DOHH2 (cell line): ENCODE measurements at regions not wholly inside any gene's neighbourhood (a gene's known extent, or its start where the extent isn't known, plus 50 kb on each side); places are given as distances from the start of the nearest gene placed in this dataset.

ENCODE experiments used
- EZH2phosphoT487 ChIP-seq: fragments of 200-600 bp; sonication (generic); IDR thresholded peaks from 2 replicates; pipeline ENCODE4 v1.6.1; 2017; ENCODE audit warnings: borderline replicate concordance, mild to moderate bottlenecking, antibody characterized with exemption, low read length, moderate library complexity, mixed read lengths
- TF ChIP-seq, protein P1 (sequence below): fragments of 200-600 bp; sonication (generic); IDR thresholded peaks from one replicate; pipeline ENCODE4 v1.5.1; 2014; ENCODE audit warnings: antibody characterized with exemption, mild to moderate bottlenecking, low read depth, low read length; ENCODE audit not compliant: poor library complexity, severe bottlenecking

DNA sequence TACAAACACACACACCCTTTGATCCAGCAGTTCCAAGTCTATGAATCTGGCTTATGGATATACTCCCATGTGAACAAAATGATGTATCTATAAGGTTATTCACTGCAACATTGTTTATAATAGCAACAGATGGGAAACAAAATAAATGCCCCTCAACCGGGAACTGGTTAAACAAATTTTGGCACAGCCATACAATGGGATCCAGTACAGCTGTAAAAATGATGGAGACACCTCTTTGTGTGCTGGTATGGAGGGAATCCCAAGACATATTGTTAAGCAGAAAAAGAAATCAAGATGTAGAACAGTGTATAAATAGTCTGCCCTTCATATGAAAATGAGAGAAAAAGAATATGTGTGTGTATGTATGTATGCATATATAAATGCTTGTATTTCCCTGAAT, 155.5 kb downstream of the SNX10 start:
- TF ChIP-seq, protein P1, sequence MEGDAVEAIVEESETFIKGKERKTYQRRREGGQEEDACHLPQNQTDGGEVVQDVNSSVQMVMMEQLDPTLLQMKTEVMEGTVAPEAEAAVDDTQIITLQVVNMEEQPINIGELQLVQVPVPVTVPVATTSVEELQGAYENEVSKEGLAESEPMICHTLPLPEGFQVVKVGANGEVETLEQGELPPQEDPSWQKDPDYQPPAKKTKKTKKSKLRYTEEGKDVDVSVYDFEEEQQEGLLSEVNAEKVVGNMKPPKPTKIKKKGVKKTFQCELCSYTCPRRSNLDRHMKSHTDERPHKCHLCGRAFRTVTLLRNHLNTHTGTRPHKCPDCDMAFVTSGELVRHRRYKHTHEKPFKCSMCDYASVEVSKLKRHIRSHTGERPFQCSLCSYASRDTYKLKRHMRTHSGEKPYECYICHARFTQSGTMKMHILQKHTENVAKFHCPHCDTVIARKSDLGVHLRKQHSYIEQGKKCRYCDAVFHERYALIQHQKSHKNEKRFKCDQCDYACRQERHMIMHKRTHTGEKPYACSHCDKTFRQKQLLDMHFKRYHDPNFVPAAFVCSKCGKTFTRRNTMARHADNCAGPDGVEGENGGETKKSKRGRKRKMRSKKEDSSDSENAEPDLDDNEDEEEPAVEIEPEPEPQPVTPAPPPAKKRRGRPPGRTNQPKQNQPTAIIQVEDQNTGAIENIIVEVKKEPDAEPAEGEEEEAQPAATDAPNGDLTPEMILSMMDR, result no peak
- no peak for TF ChIP-seq EZH2phosphoT487
